ENCODE measurements at regions not wholly inside any gene's neighbourhood (a gene's known extent, or its start where the extent isn't known, plus 50 kb on each side); places are given as distances from the start of the nearest gene placed in this dataset.
"Not testable (repeated sequence)": the region's sequence is repeated elsewhere in the genome, so short reads cannot be mapped to it uniquely, and the experiment has no call there.

GRCh38 chr11:80990885-80991284, 1550.1 kb upstream of the TENM4 start:
- DNase-seq: no peak

DNA sequence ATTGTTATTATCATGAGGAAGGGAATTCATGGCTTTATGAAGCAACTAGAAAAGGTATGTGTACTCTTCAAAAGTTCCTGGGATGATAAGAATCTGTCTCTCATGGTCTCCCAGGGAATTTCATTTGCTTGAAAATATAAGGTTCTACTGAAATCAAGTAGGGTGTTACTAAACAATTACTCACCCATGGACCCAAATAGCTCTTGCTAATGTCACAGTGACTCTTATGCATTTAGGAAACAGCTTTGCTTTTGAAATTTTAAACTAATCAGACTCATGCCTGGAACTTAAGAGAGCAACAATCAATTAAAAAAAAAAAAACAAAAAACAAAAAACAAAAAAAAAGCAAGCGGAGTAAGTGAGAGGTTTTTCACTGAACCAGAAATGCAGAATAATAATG, 1546.3 kb upstream of the TENM4 start:
- DNase-seq: no peak

- DNase-seq: no peak
Measured at GRCh38 chr11:80986421-80987074, 1545.7 kb upstream of the TENM4 start.

DNA sequence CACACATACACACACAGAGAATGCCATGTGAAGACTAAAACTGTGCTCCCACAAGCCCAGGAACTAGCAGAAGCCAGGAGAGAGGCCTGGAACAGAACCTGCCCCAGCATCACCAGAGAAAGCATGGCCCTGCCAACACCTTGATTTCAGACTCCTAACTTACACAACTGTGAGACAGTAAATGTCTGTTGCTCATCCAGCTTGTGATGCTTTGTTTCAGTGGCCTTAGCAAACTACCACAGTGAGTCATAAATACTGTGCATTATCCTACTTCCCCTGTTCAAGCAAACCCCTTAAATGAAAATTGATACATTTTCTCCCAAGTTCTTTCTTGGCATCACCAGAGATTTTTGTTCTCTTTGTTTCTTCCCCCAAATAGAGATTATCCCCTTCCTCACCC, 1539.4 kb upstream of the TENM4 start:
- no peak for DNase-seq

DNA sequence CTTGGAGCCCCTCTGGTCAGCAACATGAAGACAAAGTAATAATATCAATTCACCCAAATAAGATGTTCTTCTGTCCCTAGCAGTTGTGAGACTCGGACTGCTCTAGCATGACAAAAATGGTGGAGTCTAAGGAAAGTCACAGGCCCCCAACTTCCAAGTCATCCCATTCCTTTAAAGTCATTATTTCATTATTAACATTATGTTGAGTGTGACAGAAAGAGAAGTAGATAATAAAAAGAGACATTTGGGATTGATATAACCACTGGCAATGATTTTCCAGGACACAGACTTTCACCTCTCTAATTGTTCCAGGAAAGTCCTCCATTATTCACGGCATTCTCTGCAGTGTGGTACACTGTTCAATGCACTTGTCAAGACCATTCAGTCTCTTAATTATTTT, 1533.0 kb upstream of the TENM4 start:
- no peak for DNase-seq

GRCh38 chr11:80970037-80970436, 1529.2 kb upstream of the TENM4 start:
- DNase-seq: no peak

DNA sequence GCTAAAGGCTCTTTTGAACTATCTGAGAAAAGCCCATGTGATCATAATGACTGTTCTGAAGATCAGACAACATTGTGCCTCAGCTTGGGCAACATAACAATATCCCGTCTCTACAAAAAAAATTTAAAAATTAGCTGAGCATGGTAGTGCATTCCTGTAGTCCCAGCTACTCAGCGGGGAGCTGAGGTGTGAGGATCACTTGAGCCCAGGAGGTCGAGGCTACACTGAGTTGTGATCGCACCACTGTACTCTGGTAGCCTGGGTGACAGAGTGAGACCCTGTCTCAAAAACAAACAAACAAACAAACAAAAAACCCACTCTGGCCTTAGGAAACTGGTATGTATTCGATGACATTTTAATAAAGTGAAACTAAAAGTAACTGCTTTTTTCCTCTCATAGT, 1526.8 kb upstream of the TENM4 start:
- DNase-seq: no peak

DNA sequence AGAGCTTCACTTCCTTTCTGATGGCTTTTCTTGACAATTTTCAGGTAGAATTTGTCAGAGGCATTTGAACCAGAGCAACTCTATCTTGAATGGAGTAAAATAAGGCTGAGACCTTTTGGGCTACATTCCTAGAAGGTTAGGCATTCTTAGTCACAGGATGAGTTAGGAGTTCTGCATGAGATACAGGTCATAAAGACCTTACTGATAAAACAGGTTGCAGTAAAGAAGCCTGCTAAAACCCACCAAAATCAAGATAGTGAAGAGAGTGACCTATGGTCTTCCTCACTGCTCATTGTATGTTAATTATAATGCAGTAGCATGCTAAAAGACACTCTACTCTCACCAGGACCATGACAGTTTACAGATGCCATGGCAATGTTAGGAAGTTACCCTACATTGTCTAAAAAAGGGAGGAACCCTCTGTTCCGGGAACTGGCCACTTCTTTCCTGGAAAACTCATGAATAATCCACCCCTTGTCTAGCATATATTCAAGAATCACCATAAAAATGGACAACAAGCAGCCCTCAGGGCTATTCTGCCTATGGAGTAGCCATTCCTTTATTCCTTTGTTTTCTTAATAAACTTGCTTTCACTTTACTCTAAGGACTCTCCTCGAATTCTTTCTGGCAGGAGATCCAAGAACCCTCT, 1519.7 kb upstream of the TENM4 start:
- DNase-seq: no peak

DNA sequence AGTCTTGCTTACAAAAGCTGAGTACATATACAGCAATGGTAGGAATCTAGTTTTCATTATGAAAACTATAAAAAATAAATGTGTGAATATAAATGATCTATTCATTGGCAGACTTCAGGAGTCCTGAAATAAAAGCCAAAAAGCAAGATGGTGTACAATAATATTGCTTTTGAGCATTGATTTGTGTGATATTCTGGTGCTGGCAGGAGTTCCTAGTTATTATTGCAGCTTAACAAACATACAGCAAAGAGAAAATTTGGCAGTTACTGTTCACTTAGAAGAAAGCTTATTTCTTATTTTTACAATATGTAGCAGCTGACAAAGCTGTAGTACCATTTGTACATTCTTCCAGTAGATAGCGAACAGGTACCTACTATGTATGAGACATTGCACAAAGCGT, 1518.9 kb upstream of the TENM4 start:
- no peak for DNase-seq

DNA sequence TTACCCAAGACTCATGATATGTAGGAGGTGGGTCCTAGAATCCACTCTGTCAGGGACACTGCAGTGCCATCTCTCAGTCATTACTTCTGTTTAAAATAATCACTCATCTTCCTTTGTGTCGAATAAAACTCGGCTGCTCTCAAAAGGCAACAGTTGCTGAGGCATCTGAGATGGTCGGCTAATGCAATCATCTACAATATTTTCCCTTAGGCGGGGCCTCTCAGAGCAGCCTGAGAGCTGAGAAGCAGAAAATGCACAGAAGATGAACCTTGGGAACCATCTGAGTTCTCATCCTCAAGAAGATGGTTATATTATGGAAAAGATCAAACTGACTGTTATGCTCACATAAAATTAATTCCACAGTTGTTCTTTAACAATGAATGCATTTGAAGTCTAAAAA, 1518.2 kb upstream of the TENM4 start:
- DNase-seq: no peak

DNA sequence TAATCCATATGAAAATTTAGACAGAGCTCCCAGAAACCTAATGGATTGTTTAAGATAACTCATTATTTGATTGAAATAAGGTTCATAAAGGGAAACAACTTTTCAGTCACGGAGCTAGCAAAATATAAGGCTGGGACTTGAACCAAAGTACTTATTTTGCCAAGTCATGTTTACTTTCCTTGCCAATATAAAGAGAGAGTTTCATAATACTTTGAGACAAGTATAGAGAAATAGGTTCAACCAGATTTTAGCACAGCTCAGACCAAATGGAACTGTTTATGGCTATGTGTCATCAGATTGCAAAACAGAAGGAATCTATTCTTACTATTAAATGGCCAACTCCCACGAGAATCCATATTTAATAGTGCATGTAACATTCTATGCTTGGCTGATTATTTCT, 1517.5 kb upstream of the TENM4 start:
- no peak for DNase-seq

DNA sequence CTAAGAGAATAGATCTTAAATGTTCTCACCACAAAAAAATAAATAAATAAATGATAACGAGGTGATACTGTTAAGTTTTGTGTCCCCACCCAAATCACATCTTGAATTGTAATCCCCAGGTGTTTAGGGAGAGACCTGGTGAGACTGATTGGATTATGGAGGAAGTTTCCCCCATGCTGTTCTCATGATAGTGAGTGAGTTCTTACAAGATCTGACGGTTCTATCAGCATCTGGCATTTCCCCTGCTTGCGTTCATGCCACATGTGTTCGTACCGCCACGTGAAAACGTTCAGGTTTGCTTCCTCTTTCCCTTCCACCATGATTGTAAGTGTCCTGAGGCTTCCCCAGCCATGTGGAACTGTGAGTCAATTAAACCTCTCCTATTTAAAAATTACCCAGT, 1514.8 kb upstream of the TENM4 start:
- DNase-seq: no peak

GRCh38 chr11:80948781-80949180, 1508.0 kb upstream of the TENM4 start:
- DNase-seq: no peak

DNA sequence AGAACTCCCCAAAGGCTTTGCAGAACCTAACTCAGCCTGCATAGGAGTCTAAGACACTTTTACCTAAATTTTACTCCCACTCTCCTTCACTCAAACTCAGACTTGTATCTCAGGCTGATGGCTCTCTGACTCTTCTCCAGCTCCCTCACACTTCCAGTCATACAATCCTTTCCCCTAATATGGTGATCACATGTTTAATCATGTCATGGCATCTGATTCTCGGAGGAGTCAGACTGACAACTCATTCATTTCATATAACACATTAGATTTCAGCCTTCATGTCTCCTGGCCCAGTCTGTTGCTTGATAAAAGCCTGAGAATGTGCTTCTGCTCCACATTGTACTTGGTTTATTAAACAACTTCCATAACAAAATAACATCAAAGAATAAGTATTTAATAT, 1503.9 kb upstream of the TENM4 start:
- no peak for DNase-seq

DNA sequence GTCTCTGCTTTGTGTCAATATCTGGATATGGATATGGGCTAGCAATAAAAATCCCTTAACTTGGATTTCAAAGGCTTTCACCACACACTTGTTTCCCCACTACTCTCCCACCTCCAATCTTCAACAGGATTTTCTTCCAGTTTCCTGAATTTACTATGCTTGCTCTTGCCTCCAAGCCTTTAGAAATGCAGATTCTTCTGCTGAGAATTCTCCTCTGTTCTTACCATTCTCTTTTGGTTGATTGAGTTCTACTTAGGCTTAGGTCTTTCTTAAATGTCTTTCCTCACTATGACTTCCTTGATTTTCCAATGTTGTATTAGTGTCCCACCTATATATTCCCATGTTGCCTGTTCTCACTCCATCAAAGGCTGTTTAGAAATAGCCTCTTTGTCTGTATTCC, 1502.4 kb upstream of the TENM4 start:
- DNase-seq: no peak

- DNase-seq: no peak
Measured at GRCh38 chr11:80937842-80938241, 1497.0 kb upstream of the TENM4 start.

GRCh38 chr11:80930038-80930437, 1489.2 kb upstream of the TENM4 start:
- no peak for DNase-seq

DNA sequence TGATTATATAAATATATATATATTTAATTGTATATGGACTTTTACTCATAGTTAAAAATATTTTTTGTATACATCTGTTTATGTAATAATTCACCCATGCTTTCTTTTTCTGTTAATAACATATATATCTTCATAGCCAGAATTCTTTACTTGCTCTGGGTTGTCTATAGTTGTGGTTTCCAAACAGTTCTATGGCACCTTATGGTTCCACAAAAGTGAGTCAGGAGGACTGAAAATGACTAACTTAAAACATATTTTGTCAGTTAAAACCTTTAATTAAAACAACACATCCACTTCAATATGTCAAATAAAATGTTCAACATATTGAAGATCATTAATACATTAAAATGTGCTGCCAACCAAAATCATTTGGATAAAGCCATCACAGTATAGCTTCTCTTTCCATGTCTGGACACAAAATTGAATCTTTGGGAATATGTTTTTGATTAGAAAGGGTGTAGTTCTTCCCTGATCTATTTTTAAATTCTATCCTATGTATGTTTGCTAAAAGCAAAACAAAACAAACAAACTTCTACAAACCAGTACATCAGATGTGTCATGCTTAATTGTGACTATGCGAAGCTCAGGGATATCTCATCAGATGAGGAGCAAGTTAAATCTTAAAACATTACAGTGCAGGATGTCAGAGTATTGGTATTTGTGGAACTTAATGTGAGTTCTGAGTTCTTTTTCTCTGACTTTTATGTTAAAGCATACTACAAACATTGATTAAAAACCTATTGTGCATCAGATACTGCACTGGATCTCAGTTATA, 1488.4 kb upstream of the TENM4 start:
- DNase-seq: no peak

DNA sequence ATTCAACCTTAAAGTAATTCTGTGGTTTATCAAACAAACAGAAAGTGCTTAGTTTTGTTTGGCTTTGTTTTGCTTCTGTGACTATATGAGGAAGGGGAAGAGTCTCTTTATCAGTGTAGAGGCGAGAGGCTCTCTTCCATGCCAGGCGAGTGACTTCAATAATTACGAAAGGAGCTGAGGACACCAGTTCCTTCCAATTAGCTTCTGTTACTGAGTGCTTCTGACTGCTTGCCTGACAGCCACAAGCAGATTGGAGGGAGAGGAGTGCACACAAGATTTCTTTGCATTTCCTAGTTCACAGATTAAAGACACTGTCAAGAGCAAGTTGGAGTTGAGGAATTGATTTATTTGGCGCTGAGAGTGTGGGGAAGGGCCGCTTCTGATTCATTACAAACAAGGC, 1484.5 kb upstream of the TENM4 start:
- no peak for DNase-seq

GRCh38 chr11:80921310-80921709, 1480.5 kb upstream of the TENM4 start:
- not testable (repeated sequence) for DNase-seq

GRCh38 chr11:80916173-80916798, 1475.5 kb upstream of the TENM4 start:
- no peak for DNase-seq

DNA sequence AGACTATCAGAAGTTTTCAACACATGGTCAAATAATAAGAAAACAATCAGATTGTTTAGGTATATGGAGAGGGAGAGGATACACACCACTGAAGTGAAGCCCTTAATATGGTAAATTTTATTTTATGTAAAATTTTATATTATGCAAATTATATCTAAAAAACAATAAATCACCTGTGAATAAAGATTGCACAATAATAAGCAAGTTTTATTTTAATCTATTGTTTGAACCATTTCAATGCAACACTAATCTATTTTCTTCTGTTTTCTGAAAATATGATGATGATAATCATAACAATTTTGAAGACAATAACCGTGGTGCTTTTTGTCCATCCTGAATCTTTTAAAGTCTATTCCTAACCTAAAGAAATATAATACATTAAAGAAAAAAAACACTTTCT, 1473.5 kb upstream of the TENM4 start:
- DNase-seq: no peak

- DNase-seq: no peak
Measured at GRCh38 chr11:80911666-80912065, 1470.8 kb upstream of the TENM4 start.

DNA sequence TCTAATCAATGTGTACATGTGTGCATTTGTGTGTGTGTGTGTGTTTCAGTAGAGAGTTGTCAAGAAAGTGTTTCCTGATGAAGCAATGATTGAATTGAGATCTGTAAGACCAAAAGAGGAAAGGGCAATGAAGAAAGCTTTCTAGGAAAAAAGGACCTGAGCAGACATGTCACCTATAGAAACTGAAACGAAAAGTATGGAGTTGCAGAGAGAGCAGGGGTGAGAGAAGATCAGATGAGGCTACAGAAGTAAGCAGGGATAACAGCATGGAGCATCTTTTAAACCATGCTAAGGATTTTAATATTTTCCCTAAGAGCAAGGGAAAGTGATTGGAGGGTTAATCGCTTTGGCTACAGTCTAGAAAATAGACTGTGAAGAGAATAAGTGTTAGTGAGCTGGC, 1459.4 kb upstream of the TENM4 start:
- no peak for DNase-seq

All from NCI-H2029 (cell line).